DND-41 (cell line): ENCODE measurements at regions not wholly inside any gene's neighbourhood (a gene's known extent, or its start where the extent isn't known, plus 50 kb on each side); places are given as distances from the start of the nearest gene placed in this dataset.

ENCODE experiments used
- ATAC-seq: fragments of 200-7000 bp; cut with Tn5 transposase; 3 replicates; pipeline ENCODE4 v1.9.1; 2021; ENCODE audit warnings: low read depth; ENCODE audit not compliant: insufficient read depth
- DNase-seq: peaks from one replicate; pipeline ENCODE4 v3.0.0-alpha.2; 2020
- H2AFZ ChIP-seq: 2 replicates; pipeline ENCODE4 v1.6.0; 2012; ENCODE audit warnings: low read depth, low read length
- H3K27ac ChIP-seq: 2 replicates; pipeline ENCODE4 v1.5.1; 2012; ENCODE audit warnings: low read length, inconsistent platforms
- H3K27me3 ChIP-seq: fragments of 200-600 bp; sonication (generic); 2 replicates; pipeline ENCODE4 v1.6.0; 2012; ENCODE audit warnings: low read length, mild to moderate bottlenecking, inconsistent platforms; ENCODE audit not compliant: insufficient read depth, poor library complexity
- H3K36me3 ChIP-seq: 2 replicates; pipeline ENCODE4 v1.5.1; 2012; ENCODE audit warnings: low read length, inconsistent platforms; ENCODE audit not compliant: insufficient read depth
- H3K4me1 ChIP-seq: 2 replicates; pipeline ENCODE4 v1.5.1; 2012; ENCODE audit warnings: mild to moderate bottlenecking, low read length; ENCODE audit not compliant: insufficient read depth
- H3K4me2 ChIP-seq: 2 replicates; pipeline ENCODE4 v1.6.0; 2012; ENCODE audit warnings: mild to moderate bottlenecking, moderate library complexity, low read length, inconsistent platforms; ENCODE audit not compliant: insufficient read depth
- H3K4me3 ChIP-seq, 2 experiments: fragments of 200-600 bp in 1 of 2; shearing (Covaris generic) in 1 of 2; 2 replicates each; pipeline ENCODE4 v1.5.1; 2012 to 2016; ENCODE audit warnings: inconsistent platforms in 2 of 2, low read length in 2 of 2, mild to moderate bottlenecking in 2 of 2, low read depth in 1 of 2, moderate library complexity in 1 of 2
- H3K79me2 ChIP-seq: 2 replicates; pipeline ENCODE4 v1.6.0; 2012; ENCODE audit warnings: low read length, inconsistent platforms; ENCODE audit not compliant: insufficient read depth
- H3K9ac ChIP-seq: 2 replicates; pipeline ENCODE4 v1.6.0; 2012; ENCODE audit warnings: low read depth, mild to moderate bottlenecking, inconsistent platforms, low read length, moderate library complexity
- H3K9me3 ChIP-seq: 2 replicates; pipeline ENCODE4 v1.5.1; 2012; ENCODE audit warnings: low read length, moderate library complexity, mild to moderate bottlenecking, inconsistent platforms; ENCODE audit not compliant: insufficient read depth, severe bottlenecking
- H4K20me1 ChIP-seq: 2 replicates; pipeline ENCODE4 v1.6.0; 2012; ENCODE audit warnings: low read length; ENCODE audit not compliant: insufficient read depth
- EZH2 ChIP-seq: IDR thresholded peaks from 3 replicates; pipeline ENCODE4 v1.6.1; 2012; ENCODE audit warnings: borderline replicate concordance, low read depth, mild to moderate bottlenecking, moderate library complexity, low read length, inconsistent platforms; ENCODE audit not compliant: severe bottlenecking
- TF ChIP-seq, protein P1 (sequence below): IDR thresholded peaks from 2 replicates; pipeline ENCODE4 v1.5.1; 2012; ENCODE audit warnings: borderline replicate concordance, low read length, moderate library complexity, mild to moderate bottlenecking; ENCODE audit not compliant: poor library complexity, severe bottlenecking; ENCODE audit errors: extremely low read depth

DNA sequence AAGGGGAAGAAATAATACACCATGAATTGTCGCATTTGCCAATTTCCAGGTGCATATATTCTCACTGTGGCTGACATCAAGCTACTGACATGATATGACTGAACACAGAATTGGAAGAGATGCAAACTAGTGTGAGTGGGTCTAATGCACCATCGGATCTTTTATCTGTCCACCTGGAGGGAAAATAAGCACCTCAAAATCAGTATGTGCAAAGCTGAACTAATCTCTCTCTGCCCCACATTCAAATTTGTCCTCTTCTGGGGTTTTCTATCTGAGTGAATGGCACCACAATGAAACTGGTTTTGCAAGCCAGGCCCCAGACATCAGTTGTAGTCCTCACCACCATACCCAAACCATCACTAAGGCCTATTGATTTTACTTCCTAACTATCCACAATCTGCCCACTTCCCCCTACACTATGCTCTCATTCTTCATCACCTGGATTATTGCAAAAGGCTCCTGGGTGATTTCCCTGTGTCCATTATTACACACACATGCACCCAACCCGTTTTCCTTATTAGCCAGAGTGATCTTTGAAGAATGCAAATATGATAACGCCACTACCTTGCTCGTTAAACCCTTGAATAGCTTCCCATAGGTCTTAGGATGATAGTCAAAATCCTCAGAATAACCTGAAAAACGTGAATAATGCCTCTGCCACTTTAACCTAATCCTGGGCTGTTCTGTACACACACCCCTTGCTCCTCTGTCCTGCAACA lies 159.0 kb upstream of the GMDS start:
- DNase-seq (no peak), ATAC-seq (no peak)
- no peak overlapping the region for H2AFZ ChIP-seq

DNA sequence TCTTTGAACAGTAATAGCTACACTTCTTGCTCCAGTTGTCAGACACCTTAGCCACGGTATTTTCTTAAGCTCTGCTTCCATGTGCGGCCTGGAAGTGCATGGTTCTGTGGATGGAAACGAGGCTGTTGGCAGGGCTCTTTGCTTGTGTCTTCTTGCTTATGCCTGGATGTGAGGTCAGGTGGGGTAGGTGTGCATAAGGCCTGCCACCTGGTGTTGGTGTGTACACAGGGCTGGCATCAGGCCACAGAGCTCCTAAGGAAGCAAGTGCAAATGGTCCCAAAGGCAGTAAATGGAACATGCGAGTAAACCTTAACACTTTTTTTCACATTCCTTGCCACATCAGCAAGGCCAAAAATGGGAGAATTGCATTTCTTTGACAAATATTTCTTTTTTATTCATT lies 158.1 kb upstream of the GMDS start:
- Histone ChIP-seq H3K36me3 (no peaks in the 10 kb centered on the region), H3K9ac (no peak overlapping the region), H3K27ac (no peak overlapping the region), H3K4me1 (no peaks in the 10 kb centered on the region), H3K4me2 (no peak overlapping the region), H3K4me3 (no peak overlapping the region), H4K20me1 (no peaks in the 10 kb centered on the region), H3K27me3 (no peaks in the 10 kb centered on the region), H3K9me3 (no peaks in the 10 kb centered on the region), H2AFZ (no peak overlapping the region), H3K79me2 (no peaks in the 10 kb centered on the region)
- ATAC-seq, result no peak
- TF ChIP-seq EZH2, result no peak
- TF ChIP-seq, protein P1, sequence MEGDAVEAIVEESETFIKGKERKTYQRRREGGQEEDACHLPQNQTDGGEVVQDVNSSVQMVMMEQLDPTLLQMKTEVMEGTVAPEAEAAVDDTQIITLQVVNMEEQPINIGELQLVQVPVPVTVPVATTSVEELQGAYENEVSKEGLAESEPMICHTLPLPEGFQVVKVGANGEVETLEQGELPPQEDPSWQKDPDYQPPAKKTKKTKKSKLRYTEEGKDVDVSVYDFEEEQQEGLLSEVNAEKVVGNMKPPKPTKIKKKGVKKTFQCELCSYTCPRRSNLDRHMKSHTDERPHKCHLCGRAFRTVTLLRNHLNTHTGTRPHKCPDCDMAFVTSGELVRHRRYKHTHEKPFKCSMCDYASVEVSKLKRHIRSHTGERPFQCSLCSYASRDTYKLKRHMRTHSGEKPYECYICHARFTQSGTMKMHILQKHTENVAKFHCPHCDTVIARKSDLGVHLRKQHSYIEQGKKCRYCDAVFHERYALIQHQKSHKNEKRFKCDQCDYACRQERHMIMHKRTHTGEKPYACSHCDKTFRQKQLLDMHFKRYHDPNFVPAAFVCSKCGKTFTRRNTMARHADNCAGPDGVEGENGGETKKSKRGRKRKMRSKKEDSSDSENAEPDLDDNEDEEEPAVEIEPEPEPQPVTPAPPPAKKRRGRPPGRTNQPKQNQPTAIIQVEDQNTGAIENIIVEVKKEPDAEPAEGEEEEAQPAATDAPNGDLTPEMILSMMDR, result no peak
- DNase-seq, result no peak

More for the DNA sequence above, 159.0 kb upstream of the GMDS start:
- no peak overlapping the region for H3K4me2 ChIP-seq
- no peaks in the 10 kb centered on the region for H4K20me1 ChIP-seq
- H3K36me3 ChIP-seq, result no peaks in the 10 kb centered on the region
- H3K4me1 ChIP-seq, result no peaks in the 10 kb centered on the region
- no peak overlapping the region for H3K4me3 ChIP-seq
- TF ChIP-seq EZH2, result no peak
- H3K9me3 ChIP-seq, result no peaks in the 10 kb centered on the region
- H3K27ac ChIP-seq, result no peak overlapping the region
- H3K79me2 ChIP-seq, result no peaks in the 10 kb centered on the region
- H3K9ac ChIP-seq, result no peak overlapping the region
- no peaks in the 10 kb centered on the region for H3K27me3 ChIP-seq

DNA sequence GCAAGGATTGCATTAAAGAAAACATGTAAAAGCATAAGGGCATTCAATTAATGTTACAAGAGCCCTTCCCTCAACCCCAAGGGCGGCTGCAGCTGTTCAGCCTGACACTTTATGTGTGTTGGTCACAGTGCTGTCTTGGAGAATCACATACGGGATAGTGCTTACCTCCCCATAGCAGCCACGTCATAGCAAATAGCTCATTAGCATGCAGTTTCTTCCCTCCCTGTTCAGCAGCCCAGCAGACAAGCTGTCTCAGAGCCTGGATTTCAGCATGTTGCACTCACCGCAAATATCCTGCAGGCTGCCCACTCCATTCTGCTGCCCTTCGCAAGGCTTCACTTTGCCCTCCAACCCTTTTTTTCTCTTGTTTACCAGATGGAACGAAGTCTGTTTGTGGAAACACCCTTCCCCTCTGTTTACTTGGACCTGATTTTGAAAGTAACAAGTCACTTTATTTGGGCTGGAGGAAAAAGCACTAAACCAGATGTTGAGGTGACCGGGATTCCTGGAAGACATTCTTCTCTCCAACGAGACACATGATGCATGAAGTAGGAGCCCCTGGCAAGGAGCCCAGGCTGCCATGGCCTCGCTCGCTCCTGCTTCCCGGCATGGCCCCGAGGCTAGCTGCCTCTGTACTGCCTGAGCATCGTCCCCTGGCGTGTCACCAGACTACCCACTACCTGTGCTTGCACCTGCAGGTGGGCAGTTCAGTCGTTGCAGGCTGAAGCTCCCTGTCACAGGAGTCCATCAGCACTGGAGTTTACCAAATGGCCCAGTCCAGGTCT lies 151.6 kb upstream of the GMDS start:
- H4K20me1 ChIP-seq, result no peaks in the 10 kb centered on the region
- no peaks in the 10 kb centered on the region for H3K79me2 ChIP-seq
- no peak for TF ChIP-seq EZH2
- TF ChIP-seq, protein P1, result no peak
- no peak overlapping the region for H2AFZ ChIP-seq
- H3K9me3 ChIP-seq, result no peaks in the 10 kb centered on the region
- H3K36me3 ChIP-seq, result no peaks in the 10 kb centered on the region
- no peak overlapping the region for H3K4me2 ChIP-seq
- no peak overlapping the region for H3K4me3 ChIP-seq
- H3K9ac ChIP-seq, result no peak overlapping the region
- DNase-seq (no peak), ATAC-seq (no peak)
- H3K27ac ChIP-seq, result no peak overlapping the region
- no peaks in the 10 kb centered on the region for H3K4me1 ChIP-seq
- no peaks in the 10 kb centered on the region for H3K27me3 ChIP-seq

DNA sequence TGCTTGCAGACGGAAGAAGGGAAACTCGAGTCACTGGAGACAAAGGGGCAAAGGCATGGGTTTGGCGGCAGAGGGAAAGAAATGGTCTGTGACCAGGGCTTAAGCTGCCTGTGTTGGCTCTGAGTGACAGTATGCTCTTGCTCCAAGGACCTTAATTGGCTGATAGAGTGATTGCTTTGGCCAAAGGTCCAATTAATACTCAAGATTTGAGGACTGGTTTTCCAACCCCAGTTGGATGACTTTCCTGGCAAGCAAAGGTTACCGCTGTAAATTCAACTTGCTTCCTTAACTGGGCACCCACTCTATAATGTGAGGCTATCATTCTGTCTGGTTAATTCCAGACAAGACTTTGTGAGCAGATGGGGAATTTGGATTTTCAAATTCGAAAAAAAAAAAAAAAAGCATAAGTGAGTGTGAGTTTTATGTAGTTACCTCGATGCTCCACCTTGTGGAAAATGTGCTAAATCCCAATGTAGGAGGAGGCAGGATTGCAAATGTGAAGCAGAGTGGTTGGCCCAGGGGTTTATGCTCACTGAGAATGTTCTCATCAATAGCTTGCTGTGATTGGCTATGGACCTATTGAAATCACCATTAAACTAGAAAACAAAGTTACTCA lies 150.7 kb upstream of the GMDS start:
- ATAC-seq (no peak), DNase-seq (no peak)
- H4K20me1 ChIP-seq, result no peaks in the 10 kb centered on the region
- no peaks in the 10 kb centered on the region for H3K79me2 ChIP-seq
- H3K4me3 ChIP-seq, result no peak overlapping the region
- H3K4me2 ChIP-seq, result no peak overlapping the region
- no peak overlapping the region for H3K27ac ChIP-seq
- no peaks in the 10 kb centered on the region for H3K36me3 ChIP-seq
- H3K27me3 ChIP-seq, result no peaks in the 10 kb centered on the region
- H3K4me1 ChIP-seq, result no peaks in the 10 kb centered on the region
- H3K9ac ChIP-seq, result no peak overlapping the region
- no peaks in the 10 kb centered on the region for H3K9me3 ChIP-seq
- no peak overlapping the region for H2AFZ ChIP-seq
- TF ChIP-seq, protein P1, result no peak
- no peak for TF ChIP-seq EZH2
